ENCODE measurements at regions not wholly inside any gene's neighbourhood (a gene's known extent, or its start where the extent isn't known, plus 50 kb on each side); places are given as distances from the start of the nearest gene placed in this dataset.
A peak's percentile ranks its signal among the peaks of the same experiment; 100 is the strongest.

GRCh38 chr2:71951718-71952404 is 195.8 kb downstream of the CYP26B1 start:
- no peak for DNase-seq

GRCh38 chr2:71951083-71951468 is 196.6 kb downstream of the CYP26B1 start:
- DNase-seq, result no peak

- DNase-seq, result no peak
Observed at GRCh38 chr2:71950256-71951082, 197.2 kb downstream of the CYP26B1 start.

- DNase-seq, result no peak
Observed at GRCh38 chr2:71949537-71949798, 198.2 kb downstream of the CYP26B1 start.

- DNase-seq, result peak; percentile 65
Observed at GRCh38 chr2:71948781-71949536, 198.7 kb downstream of the CYP26B1 start.

- no peak for DNase-seq
Observed at GRCh38 chr2:71947809-71948208, 199.9 kb downstream of the CYP26B1 start.

- DNase-seq, result no peak
Observed at GRCh38 chr2:71945603-71945959, 202.1 kb downstream of the CYP26B1 start.

- DNase-seq, result peak; percentile 76
Observed at GRCh38 chr2:71944806-71945602, 202.7 kb downstream of the CYP26B1 start.

GRCh38 chr2:71944183-71944550 is 203.5 kb downstream of the CYP26B1 start:
- no peak for DNase-seq

GRCh38 chr2:71943238-71944182 is 204.2 kb downstream of the CYP26B1 start:
- DNase-seq, result no peak

- no peak for DNase-seq
Observed at GRCh38 chr2:71941726-71942525, 205.7 kb downstream of the CYP26B1 start.

- no peak for DNase-seq
Observed at GRCh38 chr2:71940695-71941094, 207.0 kb downstream of the CYP26B1 start.

- DNase-seq, result no peak
Observed at GRCh38 chr2:71939588-71940535, 207.8 kb downstream of the CYP26B1 start.

- DNase-seq, result no peak
Observed at GRCh38 chr2:71938659-71939587, 208.7 kb downstream of the CYP26B1 start.

GRCh38 chr2:71938108-71938507 is 209.6 kb downstream of the CYP26B1 start:
- no peak for DNase-seq

- DNase-seq, result peak; percentile 51
Observed at GRCh38 chr2:71937396-71937795, 210.3 kb downstream of the CYP26B1 start.

GRCh38 chr2:71936076-71937030 is 211.3 kb downstream of the CYP26B1 start:
- no peak for DNase-seq

Data from fibroblast of skin of abdomen (primary cell).